GM12874 (cell line): ENCODE measurements at regions not wholly inside any gene's neighbourhood (a gene's known extent, or its start where the extent isn't known, plus 50 kb on each side); places are given as distances from the start of the nearest gene placed in this dataset.

Experiments used
- TF ChIP-seq, protein P1 (sequence below): IDR thresholded peaks from 2 replicates; pipeline ENCODE4 v1.5.1; 2011; ENCODE audit warnings: low read depth, mild to moderate bottlenecking, control low read depth, low read length, moderate library complexity; ENCODE audit not compliant: insufficient read depth

- TF ChIP-seq, protein P1, sequence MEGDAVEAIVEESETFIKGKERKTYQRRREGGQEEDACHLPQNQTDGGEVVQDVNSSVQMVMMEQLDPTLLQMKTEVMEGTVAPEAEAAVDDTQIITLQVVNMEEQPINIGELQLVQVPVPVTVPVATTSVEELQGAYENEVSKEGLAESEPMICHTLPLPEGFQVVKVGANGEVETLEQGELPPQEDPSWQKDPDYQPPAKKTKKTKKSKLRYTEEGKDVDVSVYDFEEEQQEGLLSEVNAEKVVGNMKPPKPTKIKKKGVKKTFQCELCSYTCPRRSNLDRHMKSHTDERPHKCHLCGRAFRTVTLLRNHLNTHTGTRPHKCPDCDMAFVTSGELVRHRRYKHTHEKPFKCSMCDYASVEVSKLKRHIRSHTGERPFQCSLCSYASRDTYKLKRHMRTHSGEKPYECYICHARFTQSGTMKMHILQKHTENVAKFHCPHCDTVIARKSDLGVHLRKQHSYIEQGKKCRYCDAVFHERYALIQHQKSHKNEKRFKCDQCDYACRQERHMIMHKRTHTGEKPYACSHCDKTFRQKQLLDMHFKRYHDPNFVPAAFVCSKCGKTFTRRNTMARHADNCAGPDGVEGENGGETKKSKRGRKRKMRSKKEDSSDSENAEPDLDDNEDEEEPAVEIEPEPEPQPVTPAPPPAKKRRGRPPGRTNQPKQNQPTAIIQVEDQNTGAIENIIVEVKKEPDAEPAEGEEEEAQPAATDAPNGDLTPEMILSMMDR = no peak
These were observed 57.7 kb downstream of the RAD51AP2 start for GRCh38 chr2:17460371-17461086.

- TF ChIP-seq, protein P1 = no peak
These were observed 62.9 kb downstream of the RAD51AP2 start for GRCh38 chr2:17455343-17455742.

- TF ChIP-seq, protein P1 = no peak
These were observed 72.5 kb downstream of the RAD51AP2 start for GRCh38 chr2:17445744-17446143.

- TF ChIP-seq, protein P1 = no peak
These were observed 75.9 kb downstream of the RAD51AP2 start for GRCh38 chr2:17442334-17442733.

GRCh38 chr2:17441790-17442189 is 76.5 kb downstream of the RAD51AP2 start:
- TF ChIP-seq, protein P1 = no peak

DNA sequence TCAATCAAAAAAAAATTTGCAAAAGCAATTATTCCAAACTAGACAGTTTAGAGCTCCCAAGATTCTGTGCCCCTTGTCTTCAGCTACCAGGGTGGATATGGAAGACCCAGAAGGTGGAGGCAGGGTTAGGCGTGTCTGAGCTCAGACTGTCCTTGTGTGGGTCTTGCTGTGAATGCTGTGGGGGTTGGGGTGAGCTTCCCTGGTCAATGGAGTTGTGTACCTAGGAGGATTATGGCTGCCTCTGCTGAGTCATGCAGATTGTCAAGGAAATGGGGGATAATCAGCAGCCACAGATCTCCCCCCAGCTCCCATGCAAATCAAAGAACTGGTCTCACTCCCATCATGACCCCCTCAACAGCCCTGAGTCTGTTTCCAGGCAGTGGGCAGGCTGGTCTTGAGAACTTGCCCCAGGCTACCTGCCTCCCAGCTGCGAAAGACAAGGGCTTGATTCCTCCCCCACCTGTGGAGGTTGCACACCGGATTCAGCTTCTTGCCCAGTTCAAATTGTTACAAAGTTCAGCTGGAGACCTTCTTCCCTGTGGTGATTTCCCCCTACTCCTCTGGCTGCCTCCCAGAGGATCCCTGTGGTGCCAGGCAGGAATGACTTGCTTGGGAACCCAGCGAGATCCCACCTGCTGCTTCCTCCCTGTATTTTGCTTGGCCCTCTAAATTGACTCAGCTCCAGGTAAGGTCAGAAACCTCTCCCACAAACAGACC is 77.0 kb downstream of the RAD51AP2 start:
- TF ChIP-seq, protein P1 = no peak

DNA sequence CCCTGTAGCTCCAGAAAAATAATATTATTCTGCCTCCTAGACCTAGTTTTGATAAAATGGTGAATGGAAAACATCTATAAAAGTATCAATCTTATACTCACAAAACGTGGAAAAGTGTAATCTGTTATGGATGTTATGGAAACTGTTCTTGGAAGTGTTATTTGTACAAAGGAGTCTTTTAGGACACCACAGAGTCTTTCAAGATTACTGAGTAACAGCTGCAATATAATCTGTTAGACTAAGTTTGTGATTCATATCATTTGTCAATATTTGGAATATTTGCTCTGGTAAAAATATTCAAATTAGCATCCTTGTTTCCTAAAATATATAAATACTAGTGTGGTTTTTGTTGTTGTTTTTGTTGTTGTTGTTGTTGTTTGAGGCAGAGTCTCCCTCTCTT is 87.9 kb downstream of the RAD51AP2 start:
- TF ChIP-seq, protein P1 = no peak
